ENCODE measurements at regions not wholly inside any gene's neighbourhood (a gene's known extent, or its start where the extent isn't known, plus 50 kb on each side); places are given as distances from the start of the nearest gene placed in this dataset.

DNA sequence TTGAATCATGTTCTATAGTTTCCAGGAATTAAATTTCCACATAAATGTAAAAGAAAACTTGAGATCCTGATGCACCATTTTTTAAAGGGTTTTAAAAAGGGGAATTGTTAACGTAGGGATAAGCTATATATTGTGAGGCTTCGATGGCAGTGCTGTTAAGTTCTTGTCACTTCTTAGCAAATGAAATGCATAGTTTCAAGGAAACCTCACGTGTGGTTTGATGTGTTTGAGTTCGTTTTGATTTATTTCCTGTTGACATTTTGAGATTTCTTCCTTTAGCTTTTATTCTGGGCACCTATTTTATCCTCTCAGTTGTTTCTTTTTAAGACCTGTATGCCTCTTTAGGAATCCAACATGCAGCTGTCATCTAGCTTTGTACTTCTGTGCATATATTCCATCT, 301.0 kb downstream of the DOCK8 start:
- H3K36me3 ChIP-seq (replicated peaks in 1 of 2; ENCODE audit: control insufficient read depth in 2 of 2, insufficient read depth in 2 of 2, low read length in 2 of 2), result no peaks in the 10 kb centered on the region
- H3K4me1 ChIP-seq (ENCODE audit: control insufficient read depth in 2 of 2, insufficient read depth in 1 of 2, low read depth in 1 of 2, low read length in 2 of 2), result no peaks in the 10 kb centered on the region
- H3K4me3 ChIP-seq (ENCODE audit: low read length in 2 of 2), result no peak overlapping the region
- H3K4me2 ChIP-seq (ENCODE audit: insufficient read depth, low read length, poor library complexity, severe bottlenecking), result no peak overlapping the region
- H4K8ac ChIP-seq (ENCODE audit: low read depth, low read length), result no peak overlapping the region
- no CpG with 5 or more reads among the region's 4 CpGs for WGBS, 2 donors (ENCODE audit: extremely low coverage in 2 of 2, insufficient read length in 2 of 2, insufficient replicate concordance in 1 of 2)
- H2AK5ac ChIP-seq (ENCODE audit: low read depth, low read length), result no peak overlapping the region
- H2BK120ac ChIP-seq (ENCODE audit: low read depth, low read length), result no peak overlapping the region
- no peak overlapping the region for H2BK12ac ChIP-seq (ENCODE audit: low read length)
- no peak overlapping the region for H2BK15ac ChIP-seq (ENCODE audit: low read length)
- H3K27ac ChIP-seq (replicated peaks; ENCODE audit: low read length), result no peak overlapping the region
- H3K9ac ChIP-seq (ENCODE audit: low read depth, low read length, poor library complexity), result no peak overlapping the region
- no peak overlapping the region for H3K18ac ChIP-seq (ENCODE audit: low read length)
- no peak overlapping the region for H4K91ac ChIP-seq (ENCODE audit: low read depth, low read length, poor library complexity)
- H2BK5ac ChIP-seq (ENCODE audit: low read length), result no peak overlapping the region
- no peak for DNase-seq (ENCODE audit: low spot score)
- no peak overlapping the region for H2AFZ ChIP-seq (ENCODE audit: low read length)
- H3K9me3 ChIP-seq (replicated peaks in 1 of 2; ENCODE audit: control insufficient read depth in 2 of 2, insufficient read depth in 1 of 2, low read depth in 1 of 2, low read length in 2 of 2), result no peaks in the 10 kb centered on the region
- no peaks in the 10 kb centered on the region for H3K79me1 ChIP-seq (ENCODE audit: low read depth, low read length)
- H3K27me3 ChIP-seq (ENCODE audit: control insufficient read depth in 3 of 3, insufficient read depth in 3 of 3, low read depth in 1 of 3, low read length in 3 of 3), result no peaks in the 10 kb centered on the region
- no peak overlapping the region for H3K4ac ChIP-seq (ENCODE audit: low read length)
- H3K14ac ChIP-seq (ENCODE audit: low read length), result no peak overlapping the region
- no peak overlapping the region for H3K23ac ChIP-seq (ENCODE audit: low read depth, low read length, poor library complexity)

GRCh38 chr9:517993-518392, 303.3 kb downstream of the DOCK8 start:
- no peaks in the 10 kb centered on the region for H3K4me1 ChIP-seq (ENCODE audit: control insufficient read depth in 2 of 2, insufficient read depth in 1 of 2, low read depth in 1 of 2, low read length in 2 of 2)
- H2AFZ ChIP-seq (ENCODE audit: low read length), result no peak overlapping the region
- H2AK5ac ChIP-seq (ENCODE audit: low read depth, low read length), result no peak overlapping the region
- no peaks in the 10 kb centered on the region for H3K27me3 ChIP-seq (ENCODE audit: control insufficient read depth in 3 of 3, insufficient read depth in 3 of 3, low read depth in 1 of 3, low read length in 3 of 3)
- no peak overlapping the region for H3K27ac ChIP-seq (replicated peaks; ENCODE audit: low read length)
- no peak overlapping the region for H3K18ac ChIP-seq (ENCODE audit: low read length)
- WGBS, 2 donors (ENCODE audit: extremely low coverage in 2 of 2, insufficient read length in 2 of 2, insufficient replicate concordance in 1 of 2), result no CpG with 5 or more reads among the region's 4 CpGs
- no peak overlapping the region for H3K14ac ChIP-seq (ENCODE audit: low read length)
- no peak overlapping the region for H3K9ac ChIP-seq (ENCODE audit: low read depth, low read length, poor library complexity)
- no peaks in the 10 kb centered on the region for H3K36me3 ChIP-seq (replicated peaks in 1 of 2; ENCODE audit: control insufficient read depth in 2 of 2, insufficient read depth in 2 of 2, low read length in 2 of 2)
- H3K4me2 ChIP-seq (ENCODE audit: insufficient read depth, low read length, poor library complexity, severe bottlenecking), result no peak overlapping the region
- no peak overlapping the region for H2BK12ac ChIP-seq (ENCODE audit: low read length)
- H3K9me3 ChIP-seq (replicated peaks in 1 of 2; ENCODE audit: control insufficient read depth in 2 of 2, insufficient read depth in 1 of 2, low read depth in 1 of 2, low read length in 2 of 2), result no peaks in the 10 kb centered on the region
- no peak overlapping the region for H4K8ac ChIP-seq (ENCODE audit: low read depth, low read length)
- no peak overlapping the region for H3K23ac ChIP-seq (ENCODE audit: low read depth, low read length, poor library complexity)
- no peak overlapping the region for H2BK15ac ChIP-seq (ENCODE audit: low read length)
- no peak overlapping the region for H3K4me3 ChIP-seq (ENCODE audit: low read length in 2 of 2)
- no peak overlapping the region for H4K91ac ChIP-seq (ENCODE audit: low read depth, low read length, poor library complexity)
- no peaks in the 10 kb centered on the region for H3K79me1 ChIP-seq (ENCODE audit: low read depth, low read length)
- no peak for DNase-seq (ENCODE audit: low spot score)
- no peak overlapping the region for H2BK5ac ChIP-seq (ENCODE audit: low read length)
- no peak overlapping the region for H2BK120ac ChIP-seq (ENCODE audit: low read depth, low read length)
- H3K4ac ChIP-seq (ENCODE audit: low read length), result no peak overlapping the region

DNA sequence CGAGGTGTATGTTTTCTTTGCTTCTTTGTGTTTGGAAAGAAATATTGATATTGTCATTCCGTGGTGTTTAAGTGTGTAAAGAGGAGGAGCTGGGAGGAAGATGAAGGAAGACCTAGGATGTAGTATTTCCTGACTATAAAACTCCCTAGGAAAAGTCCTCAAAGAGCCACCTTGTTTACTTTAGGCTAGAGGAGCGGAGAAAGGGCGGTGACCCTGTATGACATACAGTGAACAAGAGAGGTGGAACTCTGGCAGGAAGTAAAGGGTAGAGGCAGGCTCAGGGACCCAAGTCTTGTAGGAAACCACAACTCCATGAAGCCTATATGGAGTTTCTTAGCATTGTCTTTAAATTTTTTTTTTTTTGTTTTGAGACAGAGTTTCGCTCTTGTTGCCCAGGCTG, 303.9 kb downstream of the DOCK8 start:
- Histone ChIP-seq H3K23ac (ENCODE audit: low read depth, low read length, poor library complexity) (no peak overlapping the region), H3K9me3 (replicated peaks in 1 of 2; ENCODE audit: control insufficient read depth in 2 of 2, insufficient read depth in 1 of 2, low read depth in 1 of 2, low read length in 2 of 2) (no peaks in the 10 kb centered on the region), H3K27me3 (ENCODE audit: control insufficient read depth in 3 of 3, insufficient read depth in 3 of 3, low read depth in 1 of 3, low read length in 3 of 3) (no peaks in the 10 kb centered on the region), H3K18ac (ENCODE audit: low read length) (no peak overlapping the region), H3K4ac (ENCODE audit: low read length) (no peak overlapping the region), H3K14ac (ENCODE audit: low read length) (no peak overlapping the region), H3K4me3 (ENCODE audit: low read length in 2 of 2) (no peak overlapping the region), H2BK5ac (ENCODE audit: low read length) (no peak overlapping the region), H4K8ac (ENCODE audit: low read depth, low read length) (no peak overlapping the region), H2BK15ac (ENCODE audit: low read length) (no peak overlapping the region), H3K4me2 (ENCODE audit: insufficient read depth, low read length, poor library complexity, severe bottlenecking) (no peak overlapping the region), H3K27ac (replicated peaks; ENCODE audit: low read length) (no peak overlapping the region), H4K91ac (ENCODE audit: low read depth, low read length, poor library complexity) (no peak overlapping the region), H3K79me1 (ENCODE audit: low read depth, low read length) (no peaks in the 10 kb centered on the region), H2BK12ac (ENCODE audit: low read length) (no peak overlapping the region), H3K36me3 (replicated peaks in 1 of 2; ENCODE audit: control insufficient read depth in 2 of 2, insufficient read depth in 2 of 2, low read length in 2 of 2) (no peaks in the 10 kb centered on the region), H2AFZ (ENCODE audit: low read length) (no peak overlapping the region), H3K9ac (ENCODE audit: low read depth, low read length, poor library complexity) (no peak overlapping the region), H3K4me1 (ENCODE audit: control insufficient read depth in 2 of 2, insufficient read depth in 1 of 2, low read depth in 1 of 2, low read length in 2 of 2) (no peaks in the 10 kb centered on the region), H2AK5ac (ENCODE audit: low read depth, low read length) (no peak overlapping the region), H2BK120ac (ENCODE audit: low read depth, low read length) (no peak overlapping the region)
- no CpG with 5 or more reads among the region's 5 CpGs for WGBS, 2 donors (ENCODE audit: extremely low coverage in 2 of 2, insufficient read length in 2 of 2, insufficient replicate concordance in 1 of 2)
- DNase-seq (ENCODE audit: low spot score), result no peak

DNA sequence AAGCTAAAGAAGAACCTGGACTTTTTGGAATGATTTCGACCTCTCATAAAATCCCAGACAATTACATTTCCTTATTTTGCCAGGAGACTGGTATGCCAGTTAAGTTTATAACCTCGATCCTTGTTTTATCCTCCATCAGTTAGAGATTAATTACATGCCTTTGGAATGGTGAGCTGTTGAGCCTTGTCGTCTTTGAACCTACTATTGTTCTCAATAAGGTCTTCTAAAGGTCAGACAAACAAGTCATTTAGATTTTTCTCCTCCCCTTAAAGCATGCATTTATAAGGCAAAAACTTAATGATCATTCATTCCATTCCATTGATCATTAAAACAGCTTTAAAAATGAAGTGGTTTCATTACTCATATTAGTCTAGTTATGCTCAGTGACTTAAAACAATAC, 304.9 kb downstream of the DOCK8 start:
- no CpG with 5 or more reads among the region's 3 CpGs for WGBS, 2 donors (ENCODE audit: extremely low coverage in 2 of 2, insufficient read length in 2 of 2, insufficient replicate concordance in 1 of 2)
- Histone ChIP-seq H3K79me1 (ENCODE audit: low read depth, low read length) (no peaks in the 10 kb centered on the region), H2BK12ac (ENCODE audit: low read length) (no peak overlapping the region), H3K9ac (ENCODE audit: low read depth, low read length, poor library complexity) (no peak overlapping the region), H3K9me3 (replicated peaks in 1 of 2; ENCODE audit: control insufficient read depth in 2 of 2, insufficient read depth in 1 of 2, low read depth in 1 of 2, low read length in 2 of 2) (no peaks in the 10 kb centered on the region), H3K18ac (ENCODE audit: low read length) (no peak overlapping the region), H4K91ac (ENCODE audit: low read depth, low read length, poor library complexity) (no peak overlapping the region), H3K4me1 (ENCODE audit: control insufficient read depth in 2 of 2, insufficient read depth in 1 of 2, low read depth in 1 of 2, low read length in 2 of 2) (no peaks in the 10 kb centered on the region), H3K23ac (ENCODE audit: low read depth, low read length, poor library complexity) (no peak overlapping the region), H3K14ac (ENCODE audit: low read length) (no peak overlapping the region), H3K4me2 (ENCODE audit: insufficient read depth, low read length, poor library complexity, severe bottlenecking) (no peak overlapping the region), H3K4me3 (ENCODE audit: low read length in 2 of 2) (no peak overlapping the region), H2AFZ (ENCODE audit: low read length) (no peak overlapping the region), H3K4ac (ENCODE audit: low read length) (no peak overlapping the region), H2BK5ac (ENCODE audit: low read length) (no peak overlapping the region), H3K36me3 (replicated peaks in 1 of 2; ENCODE audit: control insufficient read depth in 2 of 2, insufficient read depth in 2 of 2, low read length in 2 of 2) (no peaks in the 10 kb centered on the region), H3K27me3 (ENCODE audit: control insufficient read depth in 3 of 3, insufficient read depth in 3 of 3, low read depth in 1 of 3, low read length in 3 of 3) (no peaks in the 10 kb centered on the region), H2BK120ac (ENCODE audit: low read depth, low read length) (no peak overlapping the region), H4K8ac (ENCODE audit: low read depth, low read length) (no peak overlapping the region), H2AK5ac (ENCODE audit: low read depth, low read length) (no peak overlapping the region), H2BK15ac (ENCODE audit: low read length) (no peak overlapping the region), H3K27ac (replicated peaks; ENCODE audit: low read length) (no peak overlapping the region)
- no peak for DNase-seq (ENCODE audit: low spot score)

All from neuronal stem cell (in vitro differentiated cells).